ENCODE measurements at regions not wholly inside any gene's neighbourhood (a gene's known extent, or its start where the extent isn't known, plus 50 kb on each side); places are given as distances from the start of the nearest gene placed in this dataset.
"Not testable (repeated sequence)": the region's sequence is repeated elsewhere in the genome, so short reads cannot be mapped to it uniquely, and the experiment has no call there.

GRCh38 chr5:108587821-108588220, 159.9 kb upstream of the FER start:
- no peak for DNase-seq (ENCODE audit: low read depth)

DNA sequence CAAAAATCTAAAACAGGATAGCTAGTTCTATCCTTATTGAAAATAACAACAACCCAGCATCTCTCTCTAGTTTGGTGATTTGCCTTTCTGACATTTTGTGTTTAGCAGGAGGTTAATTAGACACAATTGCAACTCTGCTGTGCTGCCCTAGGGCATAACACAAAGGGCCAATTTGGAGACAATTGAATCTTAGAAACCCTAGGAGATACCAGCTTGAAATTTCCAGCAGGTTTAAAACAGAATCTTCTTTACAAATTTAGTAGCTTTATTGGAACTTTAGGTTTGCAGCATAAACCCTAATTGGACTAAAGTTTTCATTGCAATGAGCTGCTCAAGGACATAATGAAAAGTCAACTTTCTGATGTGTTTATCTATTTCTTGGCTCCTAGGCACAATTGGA, 166.7 kb upstream of the FER start:
- no peak for DNase-seq (ENCODE audit: low read depth)

DNA sequence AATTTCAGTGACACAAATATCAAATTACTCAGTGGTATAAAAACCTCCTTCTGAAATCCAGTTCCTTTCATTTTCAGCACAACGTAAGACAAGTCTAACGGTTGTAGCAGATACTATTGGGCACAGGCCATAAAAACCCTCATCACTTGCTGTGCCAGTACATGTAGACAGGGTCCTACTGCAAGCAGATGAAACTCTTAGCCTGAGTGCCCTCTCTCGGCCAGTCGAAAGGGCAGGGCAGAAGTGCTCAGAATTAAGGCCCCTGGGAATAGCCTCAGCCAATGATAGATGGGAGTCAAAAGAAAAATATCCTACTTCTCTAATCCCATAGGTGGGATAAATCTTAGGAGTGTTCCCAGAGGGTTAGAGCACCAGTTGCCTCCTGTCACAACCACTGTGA, 168.5 kb upstream of the FER start:
- DNase-seq (ENCODE audit: low read depth) = no peak

DNA sequence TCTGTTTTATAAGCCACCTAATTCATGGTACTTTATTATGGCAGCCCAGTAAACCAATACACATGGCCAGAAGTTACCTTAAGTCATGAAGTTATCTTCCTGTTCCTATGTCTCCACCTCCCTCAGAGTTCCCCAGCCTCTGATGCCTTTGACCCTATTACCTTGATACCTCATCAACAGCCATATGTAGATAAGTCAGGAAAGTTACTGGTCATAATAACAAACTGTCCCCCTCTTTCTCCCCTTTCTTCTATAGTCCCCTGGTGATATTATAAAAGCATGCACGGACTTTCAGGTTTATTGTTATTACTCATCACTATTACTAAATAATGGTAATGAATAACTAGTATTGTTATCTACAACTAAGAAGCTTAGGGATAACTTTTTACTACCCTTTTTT, 168.9 kb upstream of the FER start:
- no peak for DNase-seq (ENCODE audit: low read depth)

DNA sequence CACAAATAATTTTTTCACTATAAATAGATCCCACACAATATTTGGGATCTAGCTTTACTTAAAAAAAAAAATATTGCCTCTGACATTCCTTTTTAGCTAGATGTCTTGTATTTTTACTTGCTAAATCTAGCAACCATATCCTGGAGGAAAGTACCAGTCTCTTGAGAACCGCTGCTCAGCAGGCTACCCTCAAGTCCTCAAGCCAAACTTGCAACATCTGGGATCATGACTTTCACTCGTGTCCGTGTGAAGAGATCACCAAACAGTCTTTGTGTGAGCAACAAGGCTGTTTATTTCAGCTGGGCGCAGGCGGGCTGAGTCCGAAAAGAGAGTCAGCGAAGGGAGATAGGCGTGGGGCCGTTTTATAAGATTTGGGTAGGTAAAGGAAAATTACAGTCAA, 180.3 kb upstream of the FER start:
- no peak for DNase-seq (ENCODE audit: low read depth)

DNA sequence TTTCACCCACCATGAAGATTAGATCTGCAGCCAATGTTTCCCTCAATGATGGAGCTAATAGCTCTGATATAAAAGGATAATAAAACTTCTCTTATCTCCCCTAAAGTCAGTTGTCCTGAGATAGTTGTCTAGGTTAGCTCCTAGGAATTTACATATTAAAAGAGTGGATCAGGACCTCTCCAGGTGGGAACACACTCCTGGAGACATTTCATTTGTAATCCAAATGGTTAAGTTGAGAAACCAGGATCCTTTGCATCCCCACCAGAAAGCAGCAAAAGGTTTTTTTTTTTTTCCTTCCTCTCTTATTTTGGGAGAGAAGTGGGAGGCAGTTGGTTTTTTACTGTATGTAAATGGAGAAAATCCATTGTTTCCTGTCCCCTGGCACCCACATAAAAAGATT, 182.5 kb upstream of the FBXL17 start:
- no peak for DNase-seq (ENCODE audit: low read depth)

DNA sequence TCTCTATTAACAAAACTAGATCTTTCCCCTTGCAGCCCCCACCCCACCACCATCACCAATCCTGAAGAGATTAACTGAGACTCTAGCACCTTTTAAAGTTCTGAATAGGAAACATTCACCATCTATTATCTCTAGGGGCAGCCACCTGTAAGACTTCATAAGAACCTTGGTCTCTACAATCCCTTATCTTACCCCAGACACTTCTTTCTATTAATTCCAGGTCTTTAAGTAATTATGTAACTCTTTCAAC, 180.2 kb upstream of the FBXL17 start:
- no peak for DNase-seq (ENCODE audit: low read depth)

DNA sequence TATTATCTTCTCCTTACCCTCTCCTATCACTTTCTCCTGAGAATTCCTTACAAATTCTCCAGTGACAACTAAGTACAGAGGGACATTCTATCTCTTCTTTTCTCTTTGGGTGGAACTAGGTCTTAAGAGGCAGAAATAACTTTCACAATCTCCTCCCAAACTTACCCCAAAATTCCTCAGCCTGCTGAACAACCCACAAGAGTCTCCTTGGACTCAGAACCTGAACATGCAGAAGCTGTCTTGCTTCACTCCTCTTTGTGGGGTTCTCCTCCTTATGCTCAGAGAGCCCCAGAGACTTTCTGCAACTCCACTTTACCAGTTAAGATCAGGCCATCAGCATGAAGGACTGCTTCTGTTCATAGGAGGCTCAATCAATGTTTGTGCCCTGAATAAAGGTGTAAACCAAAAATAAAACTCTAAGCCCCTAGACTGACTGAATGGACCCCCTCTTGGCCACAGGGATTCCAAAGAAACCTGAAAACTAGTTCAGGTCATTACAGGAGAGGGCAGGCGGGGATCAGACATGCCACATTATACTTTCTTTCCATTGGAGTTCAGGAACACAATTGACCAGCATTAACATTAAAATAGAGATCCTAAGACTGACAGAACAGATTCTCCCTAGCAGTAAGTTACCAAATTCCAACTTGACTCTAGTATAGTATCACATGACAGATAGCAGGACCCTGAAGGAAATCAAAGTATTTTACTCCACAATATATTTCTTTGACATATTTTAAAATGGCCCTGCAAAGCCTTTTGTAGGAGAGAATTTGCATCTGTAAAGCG, 179.7 kb upstream of the FBXL17 start:
- DNase-seq (ENCODE audit: low read depth) = no peak

GRCh38 chr5:108560581-108560980, 178.7 kb upstream of the FBXL17 start:
- no peak for DNase-seq (ENCODE audit: low read depth)

DNA sequence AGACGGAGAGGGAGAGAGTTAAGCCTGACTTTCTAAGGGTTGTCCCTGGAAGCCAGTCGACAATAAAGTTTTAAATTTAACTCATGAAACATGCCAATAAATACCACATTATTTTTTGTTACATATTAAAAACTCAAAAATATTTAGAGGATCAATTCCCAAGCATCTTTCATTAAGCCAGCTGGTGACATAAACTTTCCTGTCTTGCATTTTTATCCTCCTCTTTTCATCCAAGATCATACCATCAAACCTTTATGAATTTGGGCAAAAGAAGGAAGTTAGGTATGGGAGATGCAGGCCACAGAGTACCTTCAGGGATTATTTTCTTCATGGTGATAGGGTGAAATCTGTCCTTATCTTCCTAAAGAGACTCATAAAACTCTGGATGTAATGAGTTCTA, 178.3 kb upstream of the FBXL17 start:
- no peak for DNase-seq (ENCODE audit: low read depth)

DNA sequence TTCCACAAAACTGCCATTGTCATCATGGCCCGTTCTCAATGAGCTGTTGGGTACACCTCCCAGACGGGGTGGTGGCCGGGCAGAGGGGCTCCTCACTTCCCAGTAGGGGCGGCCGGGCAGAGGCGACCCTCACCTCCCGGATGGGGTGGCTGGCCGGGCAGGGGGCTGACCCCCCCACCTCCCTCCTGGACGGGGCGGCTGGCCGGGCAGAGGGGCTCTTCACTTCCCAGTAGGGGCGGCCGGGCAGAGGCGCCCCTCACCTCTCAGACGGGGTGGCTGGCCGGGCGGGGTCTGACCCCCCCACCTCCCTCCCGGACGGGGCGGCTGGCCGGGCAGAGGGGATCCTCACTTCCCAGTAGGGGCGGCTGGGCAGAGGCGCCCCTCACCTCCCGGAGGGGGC, 176.9 kb upstream of the FBXL17 start:
- DNase-seq (ENCODE audit: low read depth) = not testable (repeated sequence)

GRCh38 chr5:108558142-108558541, 176.2 kb upstream of the FBXL17 start:
- DNase-seq (ENCODE audit: low read depth) = not testable (repeated sequence)

- no peak for DNase-seq (ENCODE audit: low read depth)
Measured at GRCh38 chr5:108557686-108558085, 175.8 kb upstream of the FBXL17 start.

DNA sequence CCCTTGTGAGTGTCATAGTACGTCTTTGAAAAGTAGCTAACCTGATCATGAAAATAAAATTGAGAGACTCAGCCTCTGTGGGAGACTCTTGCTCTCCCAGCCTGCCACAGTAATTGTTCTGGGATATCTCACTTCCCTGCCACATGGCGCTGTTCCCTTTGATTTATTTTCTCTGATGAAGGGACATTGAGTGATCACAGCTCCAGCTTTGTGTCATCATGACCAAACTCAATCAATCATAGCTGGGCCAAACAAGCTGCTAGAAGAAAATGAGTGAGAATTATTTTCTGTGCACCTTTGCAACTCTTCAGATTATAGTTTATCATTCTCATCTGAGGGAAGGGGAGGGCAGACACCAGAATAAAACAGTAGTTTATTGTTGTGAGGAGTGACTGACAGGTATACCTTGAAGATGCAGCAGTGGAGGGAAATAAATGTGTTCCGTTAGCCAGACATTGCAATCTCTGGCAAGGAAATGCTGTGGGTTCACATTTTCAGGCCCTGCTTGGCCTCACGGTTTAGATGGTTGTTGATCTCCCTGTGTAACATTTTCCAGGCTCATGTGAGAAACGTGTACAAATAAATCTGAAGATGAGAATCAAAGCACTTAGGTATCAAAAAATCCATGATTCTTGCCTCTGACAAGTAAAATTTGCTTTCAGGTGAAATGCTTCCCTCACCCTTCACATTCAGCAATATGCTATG, 174.7 kb upstream of the FBXL17 start:
- no peak for DNase-seq (ENCODE audit: low read depth)

DNA sequence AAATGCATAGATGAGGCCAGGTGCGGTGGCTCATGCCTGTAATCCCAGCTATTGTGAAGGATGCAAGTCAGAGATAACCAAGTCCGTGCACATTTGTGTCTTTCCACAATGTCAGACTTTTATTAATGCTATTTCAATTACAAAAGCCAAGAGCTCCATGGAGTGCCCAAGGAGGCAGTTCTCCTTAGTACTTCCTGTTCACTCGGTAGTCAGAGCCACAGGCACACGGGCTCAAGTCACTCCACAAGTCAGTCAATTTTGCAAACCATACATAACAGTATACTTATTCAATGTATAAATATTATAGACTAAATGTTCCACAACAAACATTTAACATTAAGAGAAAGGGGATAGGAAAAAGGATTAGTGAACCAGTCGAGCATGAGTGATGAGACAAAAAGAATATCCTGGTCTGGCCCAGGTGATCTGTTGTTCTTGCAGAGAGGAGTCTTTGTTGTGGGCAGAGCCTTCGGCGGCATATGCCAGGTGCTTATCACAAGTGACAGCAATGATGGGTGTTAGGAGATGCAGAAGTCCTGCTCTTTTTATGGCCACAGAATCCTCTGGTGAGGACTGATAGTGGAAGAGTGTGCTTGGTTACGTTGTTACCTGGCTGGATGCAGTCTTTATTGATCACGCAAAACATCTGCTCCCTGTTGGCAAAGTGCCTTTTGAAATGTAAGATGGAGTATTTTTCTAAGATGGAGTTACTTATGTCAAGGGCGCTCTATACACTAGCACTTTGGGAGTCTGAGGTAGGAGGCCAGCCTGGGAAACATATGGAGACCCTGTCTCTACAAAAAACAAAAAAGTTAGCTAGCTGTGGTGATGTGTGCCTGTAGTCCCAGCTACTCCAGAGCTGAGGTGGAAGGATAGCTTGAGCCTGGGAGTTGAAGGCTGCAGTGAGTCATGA, 167.0 kb upstream of the FBXL17 start:
- DNase-seq (ENCODE audit: low read depth) = no peak

DNA sequence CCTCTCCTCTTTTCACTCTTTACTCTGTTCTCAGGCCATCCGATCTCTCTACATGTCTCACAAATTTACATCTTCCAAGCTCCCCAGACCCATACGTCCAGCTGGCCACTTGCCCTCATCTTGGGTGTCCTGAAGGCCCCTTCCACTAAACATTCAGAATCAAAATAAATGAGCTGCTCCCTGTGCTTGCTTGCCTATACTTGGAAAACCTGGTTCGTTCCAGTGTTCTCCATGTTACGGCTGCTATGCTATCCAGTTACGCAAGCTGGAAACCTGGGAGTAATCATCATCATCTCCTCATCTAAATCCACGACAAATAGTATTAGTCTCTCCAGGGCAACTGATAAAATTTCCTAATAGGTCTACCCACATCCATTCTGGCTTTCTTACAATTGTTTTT, 165.0 kb upstream of the FBXL17 start:
- DNase-seq (ENCODE audit: low read depth) = no peak

- DNase-seq (ENCODE audit: low read depth) = no peak
Measured at GRCh38 chr5:108545301-108545700, 163.4 kb upstream of the FBXL17 start.

DNA sequence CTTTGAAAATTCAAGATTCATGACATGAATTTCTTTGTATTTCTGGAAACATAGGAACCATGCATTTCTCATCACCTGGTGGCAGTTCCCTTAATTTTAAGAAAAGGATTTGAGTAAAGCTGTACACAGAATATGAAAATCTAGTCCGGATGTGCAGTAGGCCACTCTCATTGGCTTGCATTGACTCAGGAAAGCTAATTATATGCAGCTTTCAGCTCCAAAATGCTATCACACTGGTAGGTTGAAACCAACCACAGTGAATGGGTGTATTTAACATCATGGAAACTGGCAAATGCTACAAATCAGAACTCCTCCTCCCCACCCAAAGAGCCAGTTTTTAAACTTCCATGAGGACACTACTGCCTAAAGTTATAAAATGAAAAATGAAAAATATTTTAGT, 161.6 kb upstream of the FBXL17 start:
- no peak for DNase-seq (ENCODE audit: low read depth)

- DNase-seq (ENCODE audit: low read depth) = no peak
Measured at GRCh38 chr5:108541836-108542235, 159.9 kb upstream of the FBXL17 start.

DNA sequence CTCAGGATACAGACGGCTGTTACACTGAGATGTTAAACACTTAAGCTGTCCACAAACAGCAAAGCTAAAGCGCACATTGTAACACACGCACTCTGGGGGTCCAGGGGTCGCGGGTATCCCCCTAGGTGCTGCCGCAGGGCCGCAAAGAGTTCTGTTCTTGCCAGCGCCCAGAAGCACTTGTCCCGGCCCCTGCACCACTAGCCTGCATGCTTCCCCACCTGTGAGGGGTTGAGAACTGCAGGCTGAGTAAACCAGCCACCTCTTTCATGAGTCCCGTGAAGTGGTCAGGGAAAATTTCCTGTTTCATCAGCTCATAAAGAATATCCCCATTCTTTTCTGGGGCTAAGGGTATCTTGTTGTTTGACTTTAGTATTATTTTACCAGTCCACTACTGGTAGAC, 154.4 kb upstream of the FBXL17 start:
- no peak for DNase-seq (ENCODE audit: low read depth)

DNA sequence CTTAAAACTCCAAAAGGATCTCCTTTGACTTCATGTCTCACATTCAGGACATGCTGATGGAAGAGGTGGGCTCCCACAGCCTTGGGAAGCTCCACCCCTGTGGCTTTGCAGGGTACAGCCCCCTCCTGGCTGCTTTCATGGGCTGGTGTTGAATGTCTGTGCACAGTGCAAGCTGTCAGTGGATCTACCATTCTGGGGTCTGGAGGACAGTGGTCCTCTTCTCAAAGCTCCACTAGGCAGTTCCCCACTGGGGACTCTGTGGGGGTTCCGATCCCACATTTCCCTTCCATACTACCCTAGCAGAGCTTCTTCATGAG, 150.2 kb upstream of the FBXL17 start:
- DNase-seq (ENCODE audit: low read depth) = not testable (repeated sequence)

DNA sequence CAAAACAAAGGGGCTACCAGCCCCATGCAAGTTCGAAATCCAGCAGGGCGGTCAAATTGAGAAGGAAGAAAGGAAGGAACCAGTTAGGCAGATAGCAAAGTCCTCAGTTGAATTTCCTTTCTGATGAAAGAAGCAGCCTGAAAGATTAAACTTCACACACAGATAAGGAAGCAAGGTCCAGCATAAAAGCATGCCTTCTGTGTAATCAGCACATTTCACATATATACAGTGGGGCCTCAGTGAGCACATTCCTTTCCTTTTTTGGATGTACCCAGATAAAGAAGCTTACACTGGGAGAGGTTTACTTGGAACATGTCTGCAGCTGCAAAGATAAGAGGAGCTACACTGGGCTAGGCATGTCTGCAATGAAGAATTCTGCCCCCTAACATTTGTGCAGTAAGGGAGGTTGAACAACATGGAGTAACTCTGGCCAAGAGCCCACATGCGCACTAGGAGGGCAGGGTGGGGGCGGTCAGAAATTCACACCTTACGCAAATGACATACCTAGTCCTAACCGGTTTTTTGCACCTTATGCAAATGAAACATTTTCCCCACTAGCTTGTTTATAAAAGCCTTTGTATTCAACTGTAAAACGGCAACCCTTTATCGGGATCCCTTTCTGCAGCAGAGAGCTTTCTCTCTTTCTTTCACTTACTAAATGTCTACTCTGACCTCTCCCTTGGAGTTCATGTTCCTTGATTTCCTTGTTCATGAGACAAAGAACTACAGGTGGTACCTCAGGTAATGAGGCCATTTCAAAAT, 149.7 kb upstream of the FBXL17 start:
- DNase-seq (ENCODE audit: low read depth) = no peak

DNA sequence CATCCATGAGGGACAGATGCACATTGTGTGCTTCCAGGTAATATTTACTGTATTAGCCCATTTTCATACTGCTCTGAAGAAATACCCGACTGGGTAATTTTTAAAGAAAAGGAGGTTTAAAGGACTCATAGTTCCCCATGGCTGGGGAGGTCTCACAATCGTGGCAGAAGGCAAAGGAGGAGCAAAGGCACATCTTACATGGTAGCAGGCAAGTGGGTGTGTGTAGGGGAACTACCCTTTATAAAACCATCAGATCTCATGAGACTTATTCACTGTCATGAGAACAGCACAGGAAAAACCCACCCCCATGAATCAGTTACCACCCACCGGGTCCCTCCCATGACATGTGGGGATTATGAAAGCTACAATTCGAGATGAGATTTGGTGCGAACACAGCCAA, 148.8 kb upstream of the FBXL17 start:
- DNase-seq (ENCODE audit: low read depth) = no peak
